A549 (cell line): ENCODE measurements at regions not wholly inside any gene's neighbourhood (a gene's known extent, or its start where the extent isn't known, plus 50 kb on each side); places are given as distances from the start of the nearest gene placed in this dataset.
"Not testable (repeated sequence)": the region's sequence is repeated elsewhere in the genome, so short reads cannot be mapped to it uniquely, and the experiment has no call there.

Experiments
- ATAC-seq, 2 experiments: fragments of 200-7000 bp in 1 of 2; fragments of >200 bp in 1 of 2; cut with Nextera tagmentation in 1 of 2; cut with Tn5 transposase in 1 of 2; 3 replicates each; pipeline versions ENCODE4 v1.8.0 to v1.9.1; 2018 to 2020; ENCODE audit warnings: mild to moderate bottlenecking in 1 of 2, moderate library complexity in 1 of 2
- CTCF ChIA-PET: fragments of 300-600 bp; sonication (Branson Sonifier 250); formaldehyde crosslinking; extraction: SDS; loops from one replicate; lab custom pipeline; 2021; ENCODE audit warnings: antibody characterized with exemption, inconsistent platforms; lab: Yijun Ruan, JAX
- POLR2A ChIA-PET: fragments of 350-600 bp; formaldehyde crosslinking; extraction: SDS; loops from one replicate; lab custom pipeline; 2021; ENCODE audit warnings: antibody characterized with exemption, inconsistent platforms; lab: Yijun Ruan, JAX
- DNase-seq, 2 experiments: peaks; one replicate each; pipeline versions ENCODE4 v3.0.0 to v3.0.0-alpha.2; 2011 to 2016; ENCODE audit warnings: low read depth in 1 of 2, low spot score in 1 of 2
- FAIRE-seq: peaks from 2 replicates; lab custom pipeline; 2011; peaks lifted over from hg19 to GRCh38; lab: Jason Lieb, UNC
- H3K27ac ChIP-seq, 2 experiments: fragments of >200 bp; sonication (Bioruptor Twin); formaldehyde crosslinking; 3 replicates each; pipeline ENCODE4 v1.5.1; 2016 to 2017
- H3K4me1 ChIP-seq: fragments of >200 bp; sonication (Bioruptor Twin); formaldehyde crosslinking; 3 replicates; pipeline ENCODE4 v1.6.1; 2016
- H3K4me2 ChIP-seq: fragments of >200 bp; sonication (Bioruptor Twin); formaldehyde crosslinking; 3 replicates; pipeline ENCODE4 v1.6.1; 2016
- H3K4me3 ChIP-seq: fragments of >200 bp; sonication (Bioruptor Twin); formaldehyde crosslinking; 3 replicates; pipeline ENCODE4 v1.5.1; 2016
- H3K9me3 ChIP-seq: fragments of >200 bp; sonication (Bioruptor Twin); formaldehyde crosslinking; 3 replicates; pipeline ENCODE4 v1.6.1; 2016
- BHLHE40 ChIP-seq: IDR thresholded peaks from 2 replicates; pipeline ENCODE4 v1.6.1; 2012; ENCODE audit warnings: low read depth, low read length, inconsistent platforms
- CBX2 ChIP-seq: fragments of 200-600 bp; sonication (generic); IDR thresholded peaks from 2 replicates; pipeline ENCODE4 v1.6.1; 2016; ENCODE audit warnings: low read depth, mild to moderate bottlenecking, borderline replicate concordance
- CBX8 ChIP-seq: fragments of 200-600 bp; sonication (generic); IDR thresholded peaks from 2 replicates; pipeline ENCODE4 v1.6.1; 2016
- CEBPB ChIP-seq, 2 experiments: fragments of >200 bp in 1 of 2; sonication (Bioruptor Twin) in 1 of 2; formaldehyde crosslinking in 1 of 2; IDR thresholded peaks; 2 replicates each; pipeline ENCODE4 v1.6.1; 2012 to 2016
- CHD2 ChIP-seq: fragments of 150-350 bp; IDR thresholded peaks from 2 replicates; pipeline ENCODE4 v1.6.1; 2014; ENCODE audit warnings: low read length; ENCODE audit not compliant: partially characterized antibody
- EHMT2 ChIP-seq: fragments of 200-600 bp; sonication (generic); IDR thresholded peaks from 2 replicates; pipeline ENCODE4 v1.6.1; 2016; ENCODE audit warnings: antibody characterized with exemption, low read depth, mild to moderate bottlenecking, moderate library complexity
- ELK1 ChIP-seq: fragments of 150-350 bp; IDR thresholded peaks from 2 replicates; pipeline ENCODE4 v1.6.1; 2014; ENCODE audit warnings: low read depth, mild to moderate bottlenecking, low read length
- EP300 ChIP-seq, 2 experiments: fragments of >200 bp; sonication (Bioruptor Twin); formaldehyde crosslinking; IDR thresholded peaks; 2 replicates in 1 of 2; 3 replicates in 1 of 2; pipeline ENCODE4 v1.6.1; 2016 to 2017
- FOSB ChIP-seq: fragments of 250-450 bp; sonication (Bioruptor Pico); IDR thresholded peaks from 2 replicates; pipeline ENCODE4 v1.5.0; 2020; ENCODE audit warnings: mild to moderate bottlenecking, moderate library complexity
- FOSL2 ChIP-seq, 2 experiments: fragments of 450-650 bp in 1 of 2; fragments of >200 bp in 1 of 2; sonication (Bioruptor Twin) in 1 of 2; formaldehyde crosslinking; IDR thresholded peaks; 2 replicates each; pipeline versions ENCODE4 v1.5.0 to v1.6.1; 2016 to 2020; ENCODE audit warnings: mild to moderate bottlenecking in 1 of 2, moderate library complexity in 1 of 2
- FOXS1 ChIP-seq: fragments of 250-450 bp; sonication (Bioruptor Pico); IDR thresholded peaks from 2 replicates; pipeline ENCODE4 v1.5.0; 2020; ENCODE audit warnings: mild to moderate bottlenecking, moderate library complexity
- HEYL ChIP-seq: fragments of 250-450 bp; sonication (Bioruptor Pico); IDR thresholded peaks from 2 replicates; pipeline ENCODE4 v1.8.0; 2021; ENCODE audit warnings: mild to moderate bottlenecking, moderate library complexity
- HMGXB4 ChIP-seq: fragments of 250-450 bp; sonication (Bioruptor Pico); IDR thresholded peaks from 2 replicates; pipeline ENCODE4 v1.5.0; 2021; ENCODE audit warnings: mild to moderate bottlenecking, moderate library complexity, borderline replicate concordance
- HOXA7 ChIP-seq: fragments of 250-450 bp; sonication (Bioruptor Pico); IDR thresholded peaks from 2 replicates; pipeline ENCODE4 v1.5.0; 2020; ENCODE audit warnings: mild to moderate bottlenecking, moderate library complexity
- HOXB5 ChIP-seq: fragments of 250-450 bp; sonication (Bioruptor Pico); IDR thresholded peaks from 2 replicates; pipeline ENCODE4 v1.5.0; 2020; ENCODE audit warnings: mild to moderate bottlenecking, moderate library complexity
- KDM1A ChIP-seq: fragments of 200-600 bp; sonication (generic); IDR thresholded peaks from 2 replicates; pipeline ENCODE4 v1.6.1; 2016; ENCODE audit warnings: low read depth, mild to moderate bottlenecking
- MAFK ChIP-seq: fragments of 450-650 bp; IDR thresholded peaks from 2 replicates; pipeline ENCODE4 v1.6.1; 2014; ENCODE audit not compliant: partially characterized antibody
- MYC ChIP-seq: IDR thresholded peaks from 2 replicates; pipeline ENCODE4 v1.6.1; 2012; ENCODE audit warnings: mild to moderate bottlenecking, inconsistent platforms, low read length, improper control_type of control experiment, borderline replicate concordance
- NFE2L2 ChIP-seq: fragments of 150-350 bp; conservative IDR thresholded peaks from 2 replicates; pipeline ENCODE4 v1.6.1; 2014; ENCODE audit warnings: low read length
- NPAS2 ChIP-seq: fragments of 250-450 bp; sonication (Bioruptor Pico); IDR thresholded peaks from 2 replicates; pipeline ENCODE4 v1.8.0; 2022; ENCODE audit warnings: mild to moderate bottlenecking, moderate library complexity, borderline replicate concordance
- NR3C1 ChIP-seq: fragments of >200 bp; sonication (Bioruptor Twin); formaldehyde crosslinking; IDR thresholded peaks from 3 replicates; pipeline ENCODE4 v1.6.1; 2017
- POLR2A ChIP-seq: IDR thresholded peaks from 2 replicates; pipeline ENCODE4 v1.6.1; 2012; ENCODE audit warnings: mild to moderate bottlenecking, low read length
- POLR2AphosphoS2 ChIP-seq: conservative IDR thresholded peaks from 2 replicates; pipeline ENCODE4 v1.6.1; 2012; ENCODE audit warnings: low read length, improper control_type of control experiment, inconsistent platforms
- RAD21 ChIP-seq, 2 experiments: fragments of >200 bp in 1 of 2; sonication (Bioruptor Twin) in 1 of 2; formaldehyde crosslinking in 1 of 2; IDR thresholded peaks in 1 of 2; conservative IDR thresholded peaks in 1 of 2; 2 replicates in 1 of 2; 3 replicates in 1 of 2; pipeline ENCODE4 v1.6.1; 2012 to 2018; ENCODE audit warnings: inconsistent platforms in 1 of 2
- RARB ChIP-seq: fragments of 250-450 bp; sonication (Bioruptor Pico); IDR thresholded peaks from 2 replicates; pipeline ENCODE4 v1.8.0; 2021; ENCODE audit warnings: mild to moderate bottlenecking, moderate library complexity
- RFX5 ChIP-seq: fragments of 450-650 bp; IDR thresholded peaks from 2 replicates; pipeline ENCODE4 v1.7.1; 2014; ENCODE audit warnings: antibody characterized with exemption, mild to moderate bottlenecking, moderate library complexity
- TP53 ChIP-seq: fragments of 250-450 bp; sonication (Bioruptor Pico); IDR thresholded peaks from 2 replicates; pipeline ENCODE4 v1.5.0; 2021; ENCODE audit warnings: mild to moderate bottlenecking, moderate library complexity
- ZC3H11A ChIP-seq: fragments of 450-650 bp; IDR thresholded peaks from 2 replicates; pipeline ENCODE4 v1.6.1; 2014; ENCODE audit warnings: antibody characterized with exemption, mild to moderate bottlenecking
- ZFP36 ChIP-seq: fragments of 450-650 bp; IDR thresholded peaks from 2 replicates; pipeline ENCODE4 v1.6.1; 2014; ENCODE audit warnings: borderline replicate concordance; ENCODE audit not compliant: partially characterized antibody
- ZNF302 ChIP-seq: fragments of 250-450 bp; sonication (Bioruptor Pico); IDR thresholded peaks from 2 replicates; pipeline ENCODE4 v1.9.0; 2021; ENCODE audit warnings: inconsistent platforms, mild to moderate bottlenecking, moderate library complexity
- WGBS: methylation state at CpG from one replicate; pipeline ENCODE4 v1.1.6; 2017; ENCODE audit errors: missing lambda C conversion rate; 5-methylcytosine and 5-hydroxymethylcytosine counted together

- WGBS = 20% methylated on average over 4 of the region's 4 CpGs
- H3K4me3 ChIP-seq, CTCF ChIA-PET: not testable (repeated sequence)
These were observed 125.8 kb downstream of the DDX11 start for GRCh38 chr12:31199476-31199875.

GRCh38 chr12:31201382-31201781 is 124.6 kb downstream of the SINHCAF start:
- ATAC-seq (no peak), DNase-seq (no peak), FAIRE-seq (no peak)
- TF ChIP-seq CBX2 (no peak), ZFP36 (no peak), HEYL (CRISPR knock-in tag) (no peak)
- WGBS = 44% methylated on average over 1 of the region's 1 CpG
- H3K27ac ChIP-seq = no peak overlapping the region
- ChIA-PET CTCF (no interaction called here), POLR2A (no interaction called here)
- 0 out of 3 replicates have a peak, but pooled peaks cover 3% of the 10 kb centered on the region for H3K4me1 ChIP-seq
- H3K4me3 ChIP-seq = no peak overlapping the region
- no peaks in the 10 kb centered on the region for H3K9me3 ChIP-seq
- no peak overlapping the region for H3K4me2 ChIP-seq

More at GRCh38 chr12:31199476-31199875, 125.8 kb downstream of the DDX11 start:
- FAIRE-seq, H3K27ac ChIP-seq, ATAC-seq, H3K4me2 ChIP-seq, H3K9me3 ChIP-seq, DNase-seq, H3K4me1 ChIP-seq, POLR2A ChIA-PET: not testable (repeated sequence)

GRCh38 chr12:31203261-31203660 is 122.7 kb downstream of the SINHCAF start:
- POLR2A ChIA-PET = no interaction called here
- no peak for DNase-seq
- TF ChIP-seq HOXA7 (no peak), RFX5 (no peak), BHLHE40 (no peak), NFE2L2 (no peak), HMGXB4 (CRISPR knock-in tag) (no peak), ELK1 (no peak), RARB (CRISPR knock-in tag) (no peak), CHD2 (no peak), RAD21 (conservative IDR thresholded peaks at IDR 0.05 in 1 of 2, IDR thresholded peaks at IDR 0.05 in 1 of 2) (no peak), HOXB5 (no peak), ZNF302 (CRISPR knock-in tag) (no peak)
- TF ChIP-seq, all 56 proteins: peak for 0
- Histone ChIP-seq H3K27ac (no peak overlapping the region), H3K4me2 (no peak overlapping the region), H3K4me3 (no peak overlapping the region), H3K4me1 (0 out of 3 replicates have a peak, but pooled peaks cover 3% of the 10 kb centered on the region), H3K9me3 (no peaks in the 10 kb centered on the region)
- WGBS = 3% methylated on average over 1 of the region's 1 CpG
- CTCF ChIA-PET = interaction anchor here (1.1 kb wide), 1 partner anchor 35 kb away, joined by 3 read pairs; no protein-coding TSS in a partner anchor
- FAIRE-seq = no peak
- ATAC-seq = no peak

- 0 out of 3 replicates have a peak, but pooled peaks cover 3% of the 10 kb centered on the region for H3K4me1 ChIP-seq
- no peak overlapping the region for H3K27ac ChIP-seq
- no peak overlapping the region for H3K4me2 ChIP-seq
- 50% methylated on average over 3 of the region's 3 CpGs for WGBS
- POLR2A ChIA-PET = no interaction called here
- DNase-seq = no peak
- H3K9me3 ChIP-seq = no peaks in the 10 kb centered on the region
- no peak for TF ChIP-seq ZC3H11A
- no peak for TF ChIP-seq POLR2A
- TF ChIP-seq EHMT2 = no peak
- TF ChIP-seq KDM1A = no peak
- TF ChIP-seq POLR2AphosphoS2 = no peak
- no peak for TF ChIP-seq NPAS2 (CRISPR knock-in tag)
- no peak for TF ChIP-seq RARB (CRISPR knock-in tag)
- TF ChIP-seq TP53 (CRISPR knock-in tag) = no peak
- TF ChIP-seq FOXS1 (CRISPR knock-in tag) = no peak
- no peak for TF ChIP-seq CEBPB (IDR thresholded peaks at IDR 0.05)
- TF ChIP-seq MYC = no peak
- no peak for TF ChIP-seq HOXA7
- TF ChIP-seq NR3C1 = no peak
- no peak for TF ChIP-seq HOXB5
- no peak for TF ChIP-seq RFX5
- TF ChIP-seq FOSB (CRISPR knock-in tag) = no peak
- no peak for TF ChIP-seq EP300 (IDR thresholded peaks at IDR 0.05)
- TF ChIP-seq MAFK = no peak
- no peak for TF ChIP-seq CBX8
- no peak for TF ChIP-seq FOSL2 (IDR thresholded peaks at IDR 0.05)
- no peak for TF ChIP-seq FOSL2 (CRISPR knock-in tag; IDR thresholded peaks at IDR 0.05)
- TF ChIP-seq, all 56 proteins: peak for 0
- FAIRE-seq (no peak), ATAC-seq (no peak)
- no peak overlapping the region for H3K4me3 ChIP-seq
- CTCF ChIA-PET = no interaction called here
These were observed 120.9 kb downstream of the SINHCAF start for GRCh38 chr12:31205054-31205453.
